BLaER1 treated with 17β-estradiol and CSF1 and Interleukin-3, amounts not matched to agents 10 nM and 100 nM (cell line): ENCODE measurements at regions not wholly inside any gene's neighbourhood (a gene's known extent, or its start where the extent isn't known, plus 50 kb on each side); places are given as distances from the start of the nearest gene placed in this dataset.

ENCODE experiments used
- H3K27ac ChIP-seq, 11 experiments: shearing (Covaris generic); formaldehyde crosslinking; 2 replicates each; pipeline ENCODE4 v1.8.1; 2022
- H3K27me3 ChIP-seq, 11 experiments: shearing (Covaris generic); formaldehyde crosslinking; 2 replicates each; pipeline ENCODE4 v1.8.1; 2022
- H3K36me3 ChIP-seq, 11 experiments: shearing (Covaris generic); formaldehyde crosslinking; 2 replicates each; pipeline ENCODE4 v1.8.1; 2022
- H3K4me1 ChIP-seq, 10 experiments: shearing (Covaris generic); formaldehyde crosslinking; 2 replicates each; pipeline ENCODE4 v1.8.1; 2022
- H3K4me2 ChIP-seq, 11 experiments: shearing (Covaris generic); formaldehyde crosslinking; 2 replicates each; pipeline ENCODE4 v1.8.1; 2022
- H3K4me3 ChIP-seq, 10 experiments: shearing (Covaris generic); formaldehyde crosslinking; 2 replicates each; pipeline ENCODE4 v1.8.1; 2022
- H3K9ac ChIP-seq, 11 experiments: shearing (Covaris generic); formaldehyde crosslinking; 2 replicates each; pipeline ENCODE4 v1.8.1; 2022
- H3K9me3 ChIP-seq, 11 experiments: shearing (Covaris generic); formaldehyde crosslinking; replicated peaks in 1 of 11; 2 replicates each; pipeline ENCODE4 v1.8.1; 2022
- H4K20me1 ChIP-seq, 11 experiments: shearing (Covaris generic); formaldehyde crosslinking; 2 replicates each; pipeline ENCODE4 v1.8.1; 2022
- Cebpa-rat ChIP-seq, 11 experiments: shearing (Covaris generic); IDR thresholded peaks; 2 replicates each; pipeline ENCODE4 v1.8.1; 2022

GRCh38 chr2:121076885-121077549, 208.0 kb downstream of the TFCP2L1 start:
- peaks cover 35 to 55% (median 44%) of the 10 kb centered on the region in 11 experiments for H3K27me3 ChIP-seq
- no peak overlapping the region for H3K4me3 ChIP-seq
- peaks cover 0 to 19% (median 7%) of the 10 kb centered on the region in 10 experiments; a peak in 9 of 20 replicates for H3K4me1 ChIP-seq
- no peaks in the 10 kb centered on the region for H3K9me3 ChIP-seq
- H3K9ac ChIP-seq: no peak overlapping the region
- no peak overlapping the region for H3K27ac ChIP-seq
- TF ChIP-seq Cebpa-rat (IDR thresholded peaks at IDR 0.05): no peak
- H4K20me1 ChIP-seq: peaks cover 0 to 46% (median 6%) of the 10 kb centered on the region in 11 experiments; a peak in 13 of 22 replicates
- H3K36me3 ChIP-seq: no peaks in the 10 kb centered on the region
- peak overlapping the region in 1 of 11 experiments; percentile 5; a peak in 2 of 22 replicates for H3K4me2 ChIP-seq

DNA sequence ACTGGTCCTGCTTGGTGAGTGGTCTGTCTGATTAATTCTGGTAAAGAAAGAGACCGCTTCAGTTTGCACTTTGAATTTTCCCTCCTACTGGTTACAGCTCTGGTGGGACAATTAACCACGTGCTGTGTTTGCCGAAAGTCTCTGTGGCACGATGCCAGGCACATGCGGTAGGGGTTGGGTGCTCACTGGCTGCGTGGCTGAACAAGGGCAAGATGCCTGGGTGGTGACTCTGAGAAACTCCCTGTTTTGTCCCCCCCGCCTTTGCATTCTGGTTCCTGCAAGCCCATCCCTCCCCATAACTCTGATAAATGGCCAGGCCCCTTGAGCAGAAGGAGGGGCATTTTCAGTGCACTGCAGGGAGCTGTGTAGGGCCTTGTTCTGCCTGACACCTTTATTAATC, 206.1 kb downstream of the TFCP2L1 start:
- Histone ChIP-seq H3K4me1 (peaks cover 0 to 19% (median 7%) of the 10 kb centered on the region in 10 experiments; a peak in 9 of 20 replicates), H3K9ac (no peak overlapping the region), H3K36me3 (no peaks in the 10 kb centered on the region), H3K4me3 (no peak overlapping the region), H3K27me3 (peaks cover 30 to 36% (median 31%) of the 10 kb centered on the region in 11 experiments), H3K27ac (no peak overlapping the region), H3K9me3 (no peaks in the 10 kb centered on the region), H3K4me2 (no peak overlapping the region), H4K20me1 (peaks cover 0 to 37% (median 6%) of the 10 kb centered on the region in 11 experiments; a peak in 13 of 22 replicates)
- no peak for TF ChIP-seq Cebpa-rat (IDR thresholded peaks at IDR 0.05)

- TF ChIP-seq Cebpa-rat (IDR thresholded peaks at IDR 0.05): no peak
- Histone ChIP-seq H3K4me3 (no peak overlapping the region), H3K4me1 (peaks cover 0 to 7% (median under 1%) of the 10 kb centered on the region in 10 experiments; a peak in 6 of 20 replicates), H3K9me3 (no peaks in the 10 kb centered on the region), H3K27ac (no peak overlapping the region), H3K27me3 (peaks cover 17 to 23% (median 18%) of the 10 kb centered on the region in 11 experiments), H4K20me1 (peaks cover 0 to 31% (median 6%) of the 10 kb centered on the region in 11 experiments; a peak in 13 of 22 replicates), H3K9ac (no peak overlapping the region), H3K4me2 (no peak overlapping the region), H3K36me3 (no peaks in the 10 kb centered on the region)
These were observed 204.8 kb downstream of the TFCP2L1 start for GRCh38 chr2:121080013-121080772.

DNA sequence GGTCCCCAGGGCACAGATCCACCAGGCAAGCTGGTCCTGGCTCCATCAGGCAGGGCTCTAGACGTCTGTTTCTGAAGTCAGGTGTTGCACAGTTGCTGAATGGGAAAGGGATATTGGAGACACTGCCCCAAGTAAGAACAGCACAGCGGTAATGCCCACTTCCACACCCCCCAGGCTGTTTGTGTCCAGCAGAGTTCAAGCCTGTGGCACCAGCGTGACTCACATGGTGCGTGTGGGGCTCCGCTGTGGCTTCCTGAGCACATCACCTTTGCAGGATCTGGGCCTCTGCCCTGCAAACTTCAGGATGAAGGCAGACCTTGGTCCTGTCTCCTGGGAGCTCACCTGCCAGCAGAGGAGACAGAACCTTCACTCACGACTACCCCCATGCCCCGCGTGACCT, 203.3 kb downstream of the TFCP2L1 start:
- no peak overlapping the region for H3K4me3 ChIP-seq
- H3K36me3 ChIP-seq: no peaks in the 10 kb centered on the region
- H3K4me2 ChIP-seq: no peak overlapping the region
- peaks cover 0 to 10% (median 0%) of the 10 kb centered on the region in 10 experiments; a peak in 3 of 20 replicates for H3K4me1 ChIP-seq
- no peaks in the 10 kb centered on the region for H3K9me3 ChIP-seq
- H3K9ac ChIP-seq: no peak overlapping the region
- H3K27me3 ChIP-seq: peaks cover 2 to 8% (median 3%) of the 10 kb centered on the region in 11 experiments
- no peak for TF ChIP-seq Cebpa-rat (IDR thresholded peaks at IDR 0.05)
- no peak overlapping the region for H3K27ac ChIP-seq
- H4K20me1 ChIP-seq: peaks cover 0 to 20% (median 0%) of the 10 kb centered on the region in 11 experiments; a peak in 6 of 22 replicates

DNA sequence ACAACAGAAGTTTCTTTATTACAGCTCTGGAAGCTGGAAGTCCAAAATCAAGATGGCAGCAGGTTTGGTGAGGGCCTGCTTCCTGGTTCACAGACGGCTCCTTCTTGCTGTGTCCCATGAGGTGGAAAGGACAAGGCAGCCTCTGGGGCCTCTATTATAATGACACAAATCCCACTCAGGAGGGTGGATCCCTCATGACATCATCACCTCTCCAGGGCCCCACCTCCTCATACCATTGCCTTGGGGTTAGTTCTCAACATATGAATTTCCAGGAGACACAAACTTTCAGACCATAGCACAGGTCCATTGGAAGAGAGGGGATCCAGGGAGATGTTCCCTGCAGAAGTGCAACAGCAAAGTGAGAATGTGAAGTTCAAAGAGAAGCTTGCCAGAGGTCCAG, 202.8 kb downstream of the TFCP2L1 start:
- Histone ChIP-seq H3K27me3 (peaks cover 0 to 3% (median 0%) of the 10 kb centered on the region in 11 experiments; a peak in 2 of 22 replicates), H3K4me3 (no peak overlapping the region), H3K9ac (no peak overlapping the region), H3K4me1 (peaks cover 0 to 10% (median 0%) of the 10 kb centered on the region in 10 experiments; a peak in 3 of 20 replicates), H4K20me1 (peaks cover 0 to 20% (median 0%) of the 10 kb centered on the region in 11 experiments; a peak in 3 of 22 replicates), H3K27ac (no peak overlapping the region), H3K36me3 (no peaks in the 10 kb centered on the region), H3K9me3 (no peaks in the 10 kb centered on the region), H3K4me2 (no peak overlapping the region)
- TF ChIP-seq Cebpa-rat (IDR thresholded peaks at IDR 0.05): no peak

GRCh38 chr2:121084130-121084680, 200.8 kb downstream of the TFCP2L1 start:
- no peak for TF ChIP-seq Cebpa-rat (IDR thresholded peaks at IDR 0.05)
- Histone ChIP-seq H3K4me1 (peaks cover 0 to 25% (median 11%) of the 10 kb centered on the region in 10 experiments; a peak in 14 of 20 replicates), H3K9ac (no peak overlapping the region), H4K20me1 (peaks cover 0 to 14% (median 0%) of the 10 kb centered on the region in 11 experiments; a peak in 1 of 22 replicates), H3K27me3 (no peaks in the 10 kb centered on the region), H3K27ac (no peak overlapping the region), H3K36me3 (no peaks in the 10 kb centered on the region), H3K4me2 (no peak overlapping the region), H3K9me3 (no peaks in the 10 kb centered on the region), H3K4me3 (no peak overlapping the region)

DNA sequence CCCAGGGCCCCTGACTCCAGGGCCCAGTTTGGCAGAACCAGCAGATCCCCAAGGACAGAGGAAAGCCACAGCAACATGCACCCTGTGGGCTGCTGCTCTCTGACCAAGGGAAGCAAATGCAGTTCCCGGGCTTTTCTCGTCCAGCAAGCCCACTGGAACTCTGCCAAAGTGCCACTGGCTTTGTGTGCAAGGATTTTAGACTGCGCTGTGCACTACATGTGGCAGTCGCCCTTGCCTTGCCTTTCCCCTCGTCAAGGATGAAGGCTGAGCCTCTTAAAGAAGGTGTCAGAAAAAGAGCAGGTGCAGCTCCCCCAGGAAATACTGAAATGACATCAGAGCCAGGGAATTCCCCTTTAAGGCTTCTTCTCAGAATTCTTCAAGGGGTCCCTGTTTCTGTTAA, 199.2 kb downstream of the TFCP2L1 start:
- H3K4me1 ChIP-seq: peaks cover 0 to 27% (median 14%) of the 10 kb centered on the region in 10 experiments; a peak in 14 of 20 replicates
- no peaks in the 10 kb centered on the region for H3K36me3 ChIP-seq
- H3K4me3 ChIP-seq: no peak overlapping the region
- no peaks in the 10 kb centered on the region for H3K9me3 ChIP-seq
- H4K20me1 ChIP-seq: peaks cover 0 to 8% (median 0%) of the 10 kb centered on the region in 11 experiments; a peak in 1 of 22 replicates
- H3K4me2 ChIP-seq: no peak overlapping the region
- no peak overlapping the region for H3K9ac ChIP-seq
- TF ChIP-seq Cebpa-rat (IDR thresholded peaks at IDR 0.05): no peak
- H3K27ac ChIP-seq: no peak overlapping the region
- H3K27me3 ChIP-seq: no peaks in the 10 kb centered on the region

DNA sequence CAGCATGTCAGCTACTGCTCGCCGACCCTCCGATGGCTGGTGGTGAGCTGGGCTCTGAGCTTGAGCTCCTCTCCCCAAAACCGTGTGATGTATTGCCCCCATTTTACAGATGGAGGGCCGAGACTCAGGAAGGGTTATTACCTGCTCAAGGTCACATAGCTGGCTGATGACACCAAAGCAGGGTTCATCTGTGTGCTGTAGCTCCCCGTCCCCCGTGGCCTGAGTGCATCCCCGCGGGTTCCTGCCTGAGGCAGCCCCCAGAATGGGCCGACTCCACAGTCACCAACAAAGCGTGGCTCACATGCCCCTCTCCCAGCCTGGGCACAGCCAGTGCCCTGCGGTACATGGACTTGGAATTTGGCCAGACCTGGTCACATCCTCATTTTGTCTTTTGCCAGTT, 198.6 kb downstream of the TFCP2L1 start:
- peaks cover 0 to 6% (median 0%) of the 10 kb centered on the region in 11 experiments; a peak in 1 of 22 replicates for H4K20me1 ChIP-seq
- no peaks in the 10 kb centered on the region for H3K27me3 ChIP-seq
- no peak overlapping the region for H3K9ac ChIP-seq
- H3K9me3 ChIP-seq: no peaks in the 10 kb centered on the region
- no peak overlapping the region for H3K4me3 ChIP-seq
- H3K4me2 ChIP-seq: no peak overlapping the region; a peak in 1 of 22 replicates
- H3K27ac ChIP-seq: no peak overlapping the region
- no peak for TF ChIP-seq Cebpa-rat (IDR thresholded peaks at IDR 0.05)
- peaks cover 0 to 27% (median 14%) of the 10 kb centered on the region in 10 experiments; a peak in 14 of 20 replicates for H3K4me1 ChIP-seq
- no peaks in the 10 kb centered on the region for H3K36me3 ChIP-seq

GRCh38 chr2:121087117-121087516, 197.9 kb downstream of the TFCP2L1 start:
- H3K36me3 ChIP-seq: no peaks in the 10 kb centered on the region
- no peak overlapping the region for H3K4me2 ChIP-seq
- peaks cover 0 to 5% (median 2%) of the 10 kb centered on the region in 11 experiments; a peak in 11 of 22 replicates for H3K9me3 ChIP-seq
- H3K27me3 ChIP-seq: no peaks in the 10 kb centered on the region
- no peaks in the 10 kb centered on the region for H4K20me1 ChIP-seq
- H3K4me3 ChIP-seq: no peak overlapping the region
- H3K27ac ChIP-seq: no peak overlapping the region
- no peak for TF ChIP-seq Cebpa-rat (IDR thresholded peaks at IDR 0.05)
- H3K9ac ChIP-seq: no peak overlapping the region
- H3K4me1 ChIP-seq: peaks cover 0 to 27% (median 14%) of the 10 kb centered on the region in 10 experiments; a peak in 14 of 20 replicates
